IMR-90 (cell line): ENCODE measurements at regions not wholly inside any gene's neighbourhood (a gene's known extent, or its start where the extent isn't known, plus 50 kb on each side); places are given as distances from the start of the nearest gene placed in this dataset.

Experiments
- ATAC-seq: fragments of 200-7000 bp; cut with Tn5 transposase; 2 replicates; pipeline ENCODE4 v1.9.1; 2020; ENCODE audit warnings: low read depth, mild to moderate bottlenecking, moderate library complexity
- BruUV-seq: library from RNA; stranded (reverse); fragments of 400-500 nt; replicated peaks from 2 replicates; lab custom pipeline; 2021; lab: Mats Ljungman, UMichigan
- CTCF ChIA-PET: fragments of 300-600 bp; formaldehyde crosslinking; extraction: SDS; loops from one replicate; lab custom pipeline; 2021; ENCODE audit warnings: antibody characterized with exemption; lab: Yijun Ruan, JAX
- POLR2A ChIA-PET: fragments of 300-600 bp; sonication (Branson Sonifier 250); formaldehyde crosslinking; loops from one replicate; lab custom pipeline; 2022; ENCODE audit warnings: antibody characterized with exemption; ENCODE audit not compliant: unreplicated experiment; lab: Charles Lee
- DNase-seq: peaks from one replicate; pipeline ENCODE4 v3.0.0; 2013
- H2AFZ ChIP-seq: replicated peaks from 2 replicates; pipeline ENCODE3; 2013; ENCODE audit warnings: low read length, mild to moderate bottlenecking; ENCODE audit not compliant: poor library complexity
- H2AK5ac ChIP-seq: 2 replicates; pipeline ENCODE4 v1.6.1; 2013; ENCODE audit warnings: low read depth, low read length, inconsistent platforms
- H2AK9ac ChIP-seq: replicated peaks from 2 replicates; pipeline ENCODE3; 2013; ENCODE audit warnings: mild to moderate bottlenecking, low read depth, low read length, moderate library complexity; ENCODE audit not compliant: poor library complexity
- H2BK120ac ChIP-seq: 2 replicates; pipeline ENCODE4 v1.6.1; 2013; ENCODE audit warnings: low read depth, low read length, inconsistent platforms
- H2BK15ac ChIP-seq: 3 replicates; pipeline ENCODE4 v1.6.1; 2013; ENCODE audit warnings: low read depth, low read length, inconsistent platforms
- H2BK20ac ChIP-seq: 2 replicates; pipeline ENCODE4 v1.6.1; 2013; ENCODE audit warnings: low read depth, mild to moderate bottlenecking, inconsistent platforms, low read length, moderate library complexity
- H2BK5ac ChIP-seq: 2 replicates; pipeline ENCODE4 v1.6.1; 2013; ENCODE audit warnings: mild to moderate bottlenecking, low read depth, low read length, inconsistent platforms; ENCODE audit not compliant: poor library complexity, severe bottlenecking
- H3K14ac ChIP-seq: replicated peaks from 2 replicates; pipeline ENCODE4 v1.6.1; 2013; ENCODE audit warnings: low read depth, low read length, inconsistent platforms
- H3K18ac ChIP-seq: 2 replicates; pipeline ENCODE4 v1.6.1; 2013; ENCODE audit warnings: low read depth, low read length, control low read depth
- H3K23ac ChIP-seq: 2 replicates; pipeline ENCODE4 v1.6.1; 2013; ENCODE audit warnings: low read depth, low read length, inconsistent platforms
- H3K27ac ChIP-seq: 2 replicates; pipeline ENCODE4 v1.5.1; 2013; ENCODE audit warnings: mild to moderate bottlenecking, control low read depth, low read length; ENCODE audit not compliant: insufficient read depth
- H3K27me3 ChIP-seq: 2 replicates; pipeline ENCODE4 v1.6.1; 2013; ENCODE audit warnings: low read length; ENCODE audit not compliant: control insufficient read depth, insufficient read depth
- H3K36me3 ChIP-seq: 2 replicates; pipeline ENCODE4 v1.6.1; 2013; ENCODE audit warnings: low read length, mixed read lengths; ENCODE audit not compliant: control insufficient read depth, insufficient read depth
- H3K4ac ChIP-seq: 2 replicates; pipeline ENCODE4 v1.6.1; 2013; ENCODE audit warnings: low read depth, low read length, inconsistent platforms
- H3K4me1 ChIP-seq: 2 replicates; pipeline ENCODE4 v1.6.1; 2013; ENCODE audit warnings: low read length, mixed read lengths; ENCODE audit not compliant: control insufficient read depth, insufficient read depth
- H3K4me2 ChIP-seq: 2 replicates; pipeline ENCODE4 v1.6.1; 2013; ENCODE audit warnings: low read depth, mild to moderate bottlenecking, control low read depth, low read length, moderate library complexity
- H3K4me3 ChIP-seq: 2 replicates; pipeline ENCODE4 v1.5.1; 2013; ENCODE audit warnings: low read depth, mild to moderate bottlenecking, control low read depth, low read length, moderate library complexity; ENCODE audit not compliant: insufficient read depth
- H3K56ac ChIP-seq: 2 replicates; pipeline ENCODE4 v1.6.1; 2013; ENCODE audit warnings: low read length, inconsistent platforms; ENCODE audit not compliant: insufficient read depth; ENCODE audit errors: extremely low read depth
- H3K79me1 ChIP-seq, 2 experiments: 2 replicates each; pipeline ENCODE4 v1.6.1; 2013; ENCODE audit warnings: low read length in 2 of 2, inconsistent platforms in 1 of 2, low read depth in 1 of 2
- H3K9ac ChIP-seq: 2 replicates; pipeline ENCODE4 v1.6.1; 2013; ENCODE audit warnings: low read depth, low read length, control low read depth
- H3K9me1 ChIP-seq: 2 replicates; pipeline ENCODE4 v1.6.1; 2013; ENCODE audit warnings: low read length, inconsistent platforms; ENCODE audit not compliant: insufficient read depth
- H3K9me3 ChIP-seq: 2 replicates; pipeline ENCODE4 v1.6.1; 2013; ENCODE audit warnings: low read length; ENCODE audit not compliant: control insufficient read depth, insufficient read depth
- H4K20me1 ChIP-seq: 2 replicates; pipeline ENCODE4 v1.6.1; 2013; ENCODE audit warnings: low read length, inconsistent platforms; ENCODE audit not compliant: insufficient read depth
- H4K5ac ChIP-seq: 2 replicates; pipeline ENCODE4 v1.6.1; 2013; ENCODE audit warnings: mild to moderate bottlenecking, low read depth, low read length, control low read depth
- H4K8ac ChIP-seq, 2 experiments: 2 replicates each; pipeline ENCODE4 v1.6.1; 2013; ENCODE audit warnings: low read depth in 2 of 2, low read length in 2 of 2, control low read depth in 1 of 2, inconsistent platforms in 1 of 2
- H4K91ac ChIP-seq: 2 replicates; pipeline ENCODE4 v1.6.1; 2013; ENCODE audit warnings: low read depth, low read length, inconsistent platforms; ENCODE audit not compliant: insufficient read depth
- BHLHE40 ChIP-seq: fragments of 150-350 bp; IDR thresholded peaks from 2 replicates; pipeline ENCODE4 v1.6.1; 2016; ENCODE audit warnings: mild to moderate bottlenecking, low read depth, low read length
- CHD1 ChIP-seq: IDR thresholded peaks from 2 replicates; pipeline ENCODE4 v1.6.1; 2012; ENCODE audit warnings: low read depth, low read length, improper control_type of control experiment
- FOS ChIP-seq: fragments of 150-350 bp; IDR thresholded peaks from 2 replicates; pipeline ENCODE4 v1.6.1; 2016; ENCODE audit warnings: low read depth, low read length
- MXI1 ChIP-seq: IDR thresholded peaks from 2 replicates; pipeline ENCODE4 v1.6.1; 2012; ENCODE audit warnings: low read depth, mild to moderate bottlenecking, low read length, moderate library complexity, borderline replicate concordance
- NFE2L2 ChIP-seq: fragments of 150-350 bp; IDR thresholded peaks from 2 replicates; pipeline ENCODE4 v1.6.1; 2016; ENCODE audit warnings: low read depth, mild to moderate bottlenecking, low read length
- USF2 ChIP-seq: fragments of 150-350 bp; IDR thresholded peaks from 2 replicates; pipeline ENCODE4 v1.6.1; 2017; ENCODE audit warnings: mild to moderate bottlenecking, antibody characterized with exemption, low read length, low read depth
- WGBS, 2 experiments: methylation state at CpG; one replicate each; pipeline versions ENCODE4 v1.1.5 to v1.1.7; 2013; ENCODE audit warnings: missing lambda C conversion rate in 2 of 2; ENCODE audit not compliant: insufficient read length in 1 of 2; ENCODE audit errors: extremely low coverage in 2 of 2; 5-methylcytosine and 5-hydroxymethylcytosine counted together
- dilution Hi-C: fragments of 300-500 bp; cut with HindIII; formaldehyde crosslinking; loops from one replicate; pipeline ENCODE4 v1.14.3; 2018; ENCODE audit warnings: low sequenced_read_pairs; ENCODE audit not compliant: unreplicated experiment
- in situ Hi-C: fragments of 300-500 bp; cut with MboI; formaldehyde crosslinking; loops from 3 replicates; pipeline ENCODE4 v1.14.3; 2019; ENCODE audit warnings: low sequenced_read_pairs, inconsistent platforms, mixed read lengths
- intact Hi-C: fragments of 100-400 bp; cut with micrococcal nuclease; formaldehyde crosslinking; loops from 2 replicates; pipeline ENCODE4 v1.10.0; 2022

GRCh38 chr3:125694761-125695294, 99.5 kb upstream of the OSBPL11 start:
- Histone ChIP-seq H3K4ac (no peak overlapping the region), H3K14ac (no peak overlapping the region), H2BK120ac (no peak overlapping the region), H2AK9ac (no peak overlapping the region), H3K4me2 (no peak overlapping the region), H3K9ac (no peak overlapping the region), H2BK15ac (no peak overlapping the region), H2AFZ (no peak overlapping the region), H3K9me1 (no peaks in the 10 kb centered on the region), H3K27me3 (no peaks in the 10 kb centered on the region; the same call in 1 of the 2 replicates), H3K56ac (no peak overlapping the region), H3K27ac (no peak overlapping the region), H4K5ac (no peak overlapping the region), H3K4me1 (no peaks in the 10 kb centered on the region), H4K91ac (no peak overlapping the region), H3K36me3 (no peaks in the 10 kb centered on the region), H3K9me3 (no peaks in the 10 kb centered on the region), H3K18ac (no peak overlapping the region), H4K8ac (no peak overlapping the region), H3K4me3 (no peak overlapping the region), H3K23ac (no peak overlapping the region), H2BK20ac (no peak overlapping the region), H2BK5ac (no peak overlapping the region), H3K79me1 (no peaks in the 10 kb centered on the region), H2AK5ac (no peak overlapping the region), H4K20me1 (no peaks in the 10 kb centered on the region)
- no CpG with 5 or more reads among the region's 14 CpGs for WGBS, 2 experiments
- ChIA-PET CTCF (no interaction called here), POLR2A (no interaction called here)
- no peak for DNase-seq
- no peak for TF ChIP-seq USF2
- no peak for TF ChIP-seq CHD1
- TF ChIP-seq NFE2L2: no peak
- TF ChIP-seq BHLHE40: no peak
- TF ChIP-seq FOS: no peak
- no peak for TF ChIP-seq MXI1
- dilution Hi-C loops (no loop called here), in situ Hi-C loops (no loop called here), intact Hi-C loops (no loop called here)
- BruUV-seq: no TSS peak
- no peak for ATAC-seq
